ENCODE measurements at regions not wholly inside any gene's neighbourhood (a gene's known extent, or its start where the extent isn't known, plus 50 kb on each side); places are given as distances from the start of the nearest gene placed in this dataset.

DNA sequence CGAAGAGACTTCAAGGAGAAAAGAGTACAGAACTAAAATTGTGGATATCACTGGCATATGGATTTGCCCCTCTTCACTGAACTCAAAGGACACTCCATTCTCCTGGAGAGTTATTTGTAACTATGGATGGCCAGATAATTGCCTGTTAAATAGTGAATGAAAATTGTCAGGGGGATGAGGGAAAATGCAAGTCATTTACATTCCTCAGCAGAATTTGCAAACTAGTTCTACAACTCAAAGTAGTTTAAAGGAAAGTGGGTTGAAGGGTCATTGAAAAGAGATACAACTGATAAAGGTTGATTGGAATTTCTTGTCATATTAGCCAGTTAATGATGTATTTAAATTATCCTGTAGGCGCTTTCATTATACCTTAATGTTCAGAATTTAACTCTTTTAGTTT is 266.5 kb upstream of the SPOPL start:
- no peaks in the 10 kb centered on the region for H3K36me3 ChIP-seq (replicated peaks in 1 of 2)
- 86 to 93% (median 91%) methylated on average over 2 of the region's 2 CpGs for WGBS, 4 donors
- H3K4me3 ChIP-seq: no peak overlapping the region
- intact Hi-C loops (cut with DNase I): no loop called here
- H3K4me1 ChIP-seq (replicated peaks in 1 of 2): peaks cover 0 to 3% of the 10 kb centered on the region in 2 donors
- no peak for DNase-seq
- TF ChIP-seq, protein P1, sequence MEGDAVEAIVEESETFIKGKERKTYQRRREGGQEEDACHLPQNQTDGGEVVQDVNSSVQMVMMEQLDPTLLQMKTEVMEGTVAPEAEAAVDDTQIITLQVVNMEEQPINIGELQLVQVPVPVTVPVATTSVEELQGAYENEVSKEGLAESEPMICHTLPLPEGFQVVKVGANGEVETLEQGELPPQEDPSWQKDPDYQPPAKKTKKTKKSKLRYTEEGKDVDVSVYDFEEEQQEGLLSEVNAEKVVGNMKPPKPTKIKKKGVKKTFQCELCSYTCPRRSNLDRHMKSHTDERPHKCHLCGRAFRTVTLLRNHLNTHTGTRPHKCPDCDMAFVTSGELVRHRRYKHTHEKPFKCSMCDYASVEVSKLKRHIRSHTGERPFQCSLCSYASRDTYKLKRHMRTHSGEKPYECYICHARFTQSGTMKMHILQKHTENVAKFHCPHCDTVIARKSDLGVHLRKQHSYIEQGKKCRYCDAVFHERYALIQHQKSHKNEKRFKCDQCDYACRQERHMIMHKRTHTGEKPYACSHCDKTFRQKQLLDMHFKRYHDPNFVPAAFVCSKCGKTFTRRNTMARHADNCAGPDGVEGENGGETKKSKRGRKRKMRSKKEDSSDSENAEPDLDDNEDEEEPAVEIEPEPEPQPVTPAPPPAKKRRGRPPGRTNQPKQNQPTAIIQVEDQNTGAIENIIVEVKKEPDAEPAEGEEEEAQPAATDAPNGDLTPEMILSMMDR (IDR thresholded peaks at IDR 0.05): no peak
- no peak for TF ChIP-seq POLR2A (IDR thresholded peaks at IDR 0.05)
- no peaks in the 10 kb centered on the region for H3K27me3 ChIP-seq
- H3K9me3 ChIP-seq (replicated peaks in 1 of 3): no peaks in the 10 kb centered on the region
- H3K27ac ChIP-seq: no peak overlapping the region

DNA sequence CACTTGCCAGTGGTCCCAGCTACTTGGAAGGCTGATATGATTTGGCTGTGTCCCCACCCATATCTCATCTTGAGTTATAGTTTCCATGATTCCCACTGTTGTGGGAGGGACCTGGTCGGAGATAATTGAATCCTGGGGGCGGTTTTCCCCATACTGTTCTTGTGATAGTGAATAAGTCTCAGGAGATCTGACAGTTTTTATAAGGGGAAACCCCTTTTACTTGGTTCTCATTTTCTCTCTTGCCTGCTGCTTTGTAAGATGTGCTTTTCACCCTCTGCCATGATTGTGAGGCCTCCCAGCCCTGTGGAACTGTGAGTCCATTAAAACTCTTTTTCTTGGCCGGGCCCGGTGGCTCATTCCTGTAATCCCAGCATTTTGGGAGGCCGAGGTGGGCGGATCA is 265.4 kb upstream of the SPOPL start:
- Histone ChIP-seq H3K27ac (no peak overlapping the region), H3K27me3 (no peaks in the 10 kb centered on the region), H3K9me3 (replicated peaks in 1 of 3) (no peaks in the 10 kb centered on the region), H3K4me1 (replicated peaks in 1 of 2) (peaks cover 0 to 3% of the 10 kb centered on the region in 2 donors), H3K36me3 (replicated peaks in 1 of 2) (no peaks in the 10 kb centered on the region), H3K4me3 (no peak overlapping the region)
- DNase-seq: no peak
- WGBS, 4 donors: 94 to 97% (median 95%) methylated on average over 6 of the region's 6 CpGs
- intact Hi-C loops (cut with DNase I): no loop called here
- no peak for TF ChIP-seq POLR2A (IDR thresholded peaks at IDR 0.05)
- TF ChIP-seq, protein P1 (IDR thresholded peaks at IDR 0.05): no peak

DNA sequence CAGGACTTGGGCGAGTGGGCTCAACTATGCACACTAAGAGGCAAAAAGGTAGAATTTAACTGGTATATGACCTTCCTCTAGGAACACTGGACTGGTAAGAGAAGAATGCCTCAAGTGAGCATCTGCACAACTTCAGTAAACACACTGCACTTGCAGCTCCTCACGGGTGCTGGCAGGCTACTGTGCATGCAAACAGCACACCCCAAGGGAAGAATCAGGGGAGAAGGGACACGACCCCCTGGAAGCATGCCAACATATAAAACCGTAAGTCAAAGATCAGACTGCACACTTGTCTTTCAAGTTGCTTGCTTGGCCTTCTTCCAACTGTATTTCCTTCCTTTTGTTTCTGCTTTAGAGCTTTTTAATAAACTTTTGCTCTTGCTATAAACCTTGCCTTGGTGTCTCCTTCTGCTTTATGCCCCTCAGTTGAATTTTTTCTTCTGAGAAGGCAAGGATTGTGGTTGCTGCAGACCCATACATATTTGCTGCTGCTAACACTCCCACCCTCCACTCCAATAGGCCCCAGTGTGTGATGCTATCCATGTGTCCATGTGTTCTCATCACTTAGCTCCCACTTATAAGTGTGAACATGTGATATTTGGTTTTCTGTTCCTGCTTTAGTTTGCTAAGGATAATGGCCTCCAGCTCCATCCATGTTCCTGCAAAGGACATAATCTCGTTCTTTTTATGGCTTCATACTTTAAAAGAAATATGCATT is 263.7 kb upstream of the SPOPL start:
- TF ChIP-seq POLR2A (IDR thresholded peaks at IDR 0.05): no peak
- TF ChIP-seq, protein P1 (IDR thresholded peaks at IDR 0.05): no peak
- peaks cover 0 to 3% of the 10 kb centered on the region in 2 donors for H3K4me1 ChIP-seq (replicated peaks in 1 of 2)
- H3K27me3 ChIP-seq: no peaks in the 10 kb centered on the region
- WGBS, 4 donors: 9 to 39% (median 34%) methylated on average over 5 of the region's 5 CpGs
- H3K9me3 ChIP-seq (replicated peaks in 1 of 3): no peaks in the 10 kb centered on the region
- no peak overlapping the region for H3K27ac ChIP-seq
- no peak overlapping the region for H3K4me3 ChIP-seq
- intact Hi-C loops (cut with DNase I): no loop called here
- H3K36me3 ChIP-seq (replicated peaks in 1 of 2): no peaks in the 10 kb centered on the region
- no peak for DNase-seq

DNA sequence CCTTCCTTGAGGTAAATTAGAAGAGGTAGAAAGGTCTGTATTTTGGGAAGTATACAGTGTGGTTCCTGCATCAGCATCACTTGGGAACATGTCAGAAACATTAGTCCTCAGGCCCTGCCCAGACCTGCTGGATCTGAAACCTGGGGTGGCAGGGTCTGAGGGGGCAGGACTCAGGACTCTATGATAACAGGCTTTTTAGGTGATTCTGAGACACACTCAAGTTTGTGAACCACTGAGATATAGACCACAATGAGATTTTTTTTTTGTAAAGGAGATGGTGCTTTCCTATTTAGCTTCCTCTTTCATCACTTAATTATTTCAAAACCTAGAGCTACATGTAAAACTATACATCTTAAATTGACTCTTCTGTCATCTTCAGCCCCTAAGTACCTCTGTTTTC is 262.7 kb upstream of the SPOPL start:
- TF ChIP-seq, protein P1 (IDR thresholded peaks at IDR 0.05): no peak
- no peak for TF ChIP-seq POLR2A (IDR thresholded peaks at IDR 0.05)
- intact Hi-C loops (cut with DNase I): no loop called here
- H3K4me3 ChIP-seq: no peak overlapping the region

More for the DNA sequence above, 262.7 kb upstream of the SPOPL start:
- Histone ChIP-seq H3K27ac (no peak overlapping the region), H3K36me3 (replicated peaks in 1 of 2) (no peaks in the 10 kb centered on the region), H3K4me1 (replicated peaks in 1 of 2) (peaks cover 0 to 3% of the 10 kb centered on the region in 2 donors), H3K27me3 (no peaks in the 10 kb centered on the region), H3K9me3 (replicated peaks in 1 of 3) (no peaks in the 10 kb centered on the region)
- no peak for DNase-seq

All from adrenal gland (tissue), 9 donors.